ENCODE measurements at regions not wholly inside any gene's neighbourhood (a gene's known extent, or its start where the extent isn't known, plus 50 kb on each side); places are given as distances from the start of the nearest gene placed in this dataset.

DNA sequence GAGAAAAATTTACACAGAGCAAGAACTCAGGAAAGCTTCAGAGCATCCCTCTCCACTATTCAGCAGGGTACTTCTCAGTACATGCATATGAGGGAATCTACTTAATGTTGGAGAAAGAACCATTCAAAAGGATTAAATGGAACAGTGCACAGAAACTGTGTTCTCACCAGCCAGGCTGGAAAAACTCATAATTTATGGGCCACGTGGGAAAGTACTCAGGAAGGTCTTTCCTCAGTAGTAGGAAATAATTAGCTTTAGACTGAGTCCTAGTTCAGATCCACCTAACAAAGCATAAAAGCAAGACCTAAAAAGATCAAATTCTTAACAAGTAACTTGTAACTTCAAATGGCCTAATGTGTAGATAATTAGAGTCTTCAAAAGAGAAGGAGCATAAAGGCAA, 134.0 kb downstream of the FAM76B start:
- TF ChIP-seq CHD2 (IDR thresholded peaks at IDR 0.05; ENCODE audit: low read length, partially characterized antibody): no peak
- TF ChIP-seq JUND (IDR thresholded peaks at IDR 0.05): no peak
- no peak for TF ChIP-seq CTCF (IDR thresholded peaks at IDR 0.05)
- TF ChIP-seq TCF12 (IDR thresholded peaks at IDR 0.05): no peak
- no peak for TF ChIP-seq POLR2AphosphoS5 (IDR thresholded peaks at IDR 0.05; ENCODE audit: low read depth, low read length)
- TF ChIP-seq RFX5 (IDR thresholded peaks at IDR 0.05; ENCODE audit: low read length): no peak
